ENCODE measurements at regions not wholly inside any gene's neighbourhood (a gene's known extent, or its start where the extent isn't known, plus 50 kb on each side); places are given as distances from the start of the nearest gene placed in this dataset.

DNA sequence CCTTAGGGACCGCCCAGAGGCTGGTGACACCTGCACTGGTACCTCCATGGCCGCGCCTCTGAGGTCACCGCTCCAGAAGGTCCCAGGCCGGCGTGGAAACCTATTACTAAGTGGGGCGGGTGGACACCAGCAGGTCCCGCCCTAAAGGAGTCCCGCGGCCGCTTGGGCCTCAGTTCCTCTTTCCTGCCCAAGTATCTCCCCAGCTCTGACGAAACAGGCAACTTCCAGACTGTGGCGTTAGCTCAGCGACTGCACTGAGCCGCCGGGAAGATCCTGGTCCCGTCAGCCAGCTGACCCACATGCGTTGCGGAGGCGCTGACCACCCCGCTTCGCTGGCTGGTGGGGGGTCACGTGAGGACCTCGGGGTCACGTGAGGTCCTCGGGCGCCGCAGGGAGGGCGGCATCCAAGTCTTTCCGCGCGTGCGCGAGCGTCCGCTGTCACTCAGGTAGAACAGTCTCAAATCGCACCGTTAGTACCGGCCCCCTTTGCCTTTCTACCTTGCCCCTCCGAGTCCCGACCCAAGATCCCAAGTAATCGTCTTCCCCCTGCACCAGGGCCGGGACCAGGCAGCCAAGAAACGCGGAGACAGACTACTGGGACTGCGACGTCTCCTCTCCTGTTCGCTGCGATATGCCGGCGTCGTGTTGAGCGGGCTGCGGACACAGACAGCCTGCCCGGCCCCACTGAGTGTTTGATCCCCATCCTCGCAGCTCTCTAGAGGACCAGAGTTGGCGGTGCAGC lies 53.7 kb upstream of the KDM4C start:
- peak; percentile 37 to 79 (median 76) for DNase-seq (ENCODE audit: extremely low read depth in 1 of 11, low read depth in 9 of 11, low spot score in 4 of 11)

- DNase-seq (ENCODE audit: extremely low read depth in 1 of 11, low read depth in 9 of 11, low spot score in 4 of 11) = no peak
These were observed 55.1 kb upstream of the KDM4C start for GRCh38 chr9:6702707-6703106.

- DNase-seq (ENCODE audit: extremely low read depth in 1 of 11, low read depth in 9 of 11, low spot score in 4 of 11) = no peak
These were observed 50.6 kb upstream of the GLDC start for GRCh38 chr9:6696178-6696577.

DNA sequence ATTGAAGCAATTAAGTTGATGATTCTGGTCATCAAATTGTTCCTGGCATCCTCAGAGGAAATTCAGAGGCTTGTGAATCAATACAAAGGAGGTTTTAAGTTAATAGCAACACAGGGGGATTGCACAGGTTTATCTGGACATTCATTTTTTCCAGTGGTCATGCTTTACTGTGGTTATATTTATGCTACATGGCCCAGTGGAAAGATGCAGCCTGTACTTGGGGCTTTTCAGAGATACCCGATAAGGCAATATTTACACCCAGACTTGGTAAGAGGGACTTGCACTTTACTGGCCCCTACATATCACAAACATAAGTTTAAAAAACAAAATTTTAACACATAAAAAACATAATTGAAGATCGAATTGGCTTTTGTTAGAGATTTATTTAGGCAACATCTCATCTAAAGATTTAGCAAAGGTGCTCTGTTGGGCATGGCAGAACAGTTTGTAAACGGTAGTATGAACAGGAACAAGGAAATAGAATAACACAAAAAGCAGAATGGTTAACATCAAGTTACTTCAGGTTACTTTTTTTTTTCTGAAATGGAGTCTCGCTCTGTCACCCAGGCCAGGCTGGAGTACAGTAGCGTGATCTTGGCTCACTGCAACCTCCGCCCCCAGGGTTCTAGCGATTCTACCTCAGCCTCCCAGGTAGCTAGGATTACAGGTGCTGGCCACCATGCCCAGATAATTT lies 49.7 kb upstream of the GLDC start:
- no peak for DNase-seq (ENCODE audit: extremely low read depth in 1 of 11, low read depth in 9 of 11, low spot score in 4 of 11)

Data from renal cortex interstitium (tissue), 11 donors.